Mucosa of gallbladder (tissue), 1 donor: ENCODE measurements at regions not wholly inside any gene's neighbourhood (a gene's known extent, or its start where the extent isn't known, plus 50 kb on each side); places are given as distances from the start of the nearest gene placed in this dataset.
"Not testable (repeated sequence)": the region's sequence is repeated elsewhere in the genome, so short reads cannot be mapped to it uniquely, and the experiment has no call there.

Experiments used
- DNase-seq: peaks from one replicate; pipeline ENCODE4 v3.0.0-alpha.2; 2020; ENCODE audit warnings: low spot score
- donor health status: DM: no; HTN: no; CAD: no.

GRCh38 chr2:52387937-52388590, 1356.1 kb upstream of the NRXN1 start:
- DNase-seq, result no peak

GRCh38 chr2:52386433-52387030, 1354.6 kb upstream of the NRXN1 start:
- DNase-seq, result no peak

GRCh38 chr2:52383541-52383940, 1351.6 kb upstream of the NRXN1 start:
- no peak for DNase-seq

DNA sequence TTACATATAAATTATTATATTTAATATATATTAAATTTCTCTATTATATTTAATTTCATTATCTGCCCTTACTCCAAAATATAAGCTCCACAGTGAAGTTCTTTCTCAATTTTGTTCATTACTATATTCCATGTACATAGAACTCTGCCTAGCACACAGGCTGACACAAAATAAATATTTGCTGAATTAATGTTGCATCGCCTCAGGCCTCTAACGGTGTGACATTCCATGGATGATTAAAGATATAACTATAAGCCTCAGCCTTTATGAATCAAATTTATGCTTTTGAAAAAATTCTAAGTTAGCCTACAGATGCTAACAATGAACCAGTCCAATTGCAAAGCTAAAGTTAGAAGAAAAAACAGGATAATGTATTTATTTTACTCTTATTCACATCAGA, 1337.2 kb upstream of the NRXN1 start:
- DNase-seq, result no peak

DNA sequence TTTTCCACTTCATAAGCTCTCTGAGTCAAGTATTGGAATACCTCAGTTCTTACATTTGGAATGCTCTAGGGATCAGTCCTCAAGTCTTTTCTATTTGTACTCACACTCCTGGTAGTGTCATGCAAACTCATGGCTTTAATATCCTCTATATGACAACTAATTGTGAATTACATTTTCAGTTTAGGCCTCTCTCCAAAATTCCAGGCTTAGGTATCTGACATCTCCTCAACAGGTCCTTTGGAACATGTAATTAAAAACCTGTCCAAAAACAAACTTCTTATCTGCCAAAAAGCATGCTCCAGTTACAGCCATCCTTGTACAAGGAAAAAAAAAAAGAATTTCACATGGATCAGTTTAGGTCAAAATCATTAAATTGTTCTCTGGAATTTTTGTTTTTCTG, 1336.2 kb upstream of the NRXN1 start:
- no peak for DNase-seq

DNA sequence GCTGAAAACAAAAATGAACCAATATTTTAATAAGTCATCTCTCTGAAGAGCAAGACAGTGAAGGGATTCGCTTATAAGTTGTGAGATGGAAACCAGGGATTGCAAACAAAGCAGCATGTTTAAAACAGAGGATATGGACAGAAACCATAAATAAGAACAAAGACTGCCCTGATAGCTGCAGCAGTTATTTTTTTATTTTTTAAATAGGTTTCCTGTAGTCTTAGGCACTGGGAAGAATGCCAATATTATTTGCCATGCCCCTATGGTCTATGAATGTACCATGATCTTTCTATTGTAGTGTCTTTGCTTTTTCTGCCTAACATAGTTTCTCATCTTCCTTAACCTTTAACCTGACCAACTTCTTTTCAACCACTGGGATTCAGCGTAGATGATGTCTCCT, 1334.0 kb upstream of the NRXN1 start:
- DNase-seq, result no peak

- DNase-seq, result no peak
These were observed 1324.6 kb upstream of the NRXN1 start for GRCh38 chr2:52356556-52356955.

- DNase-seq, result no peak
These were observed 1315.4 kb upstream of the NRXN1 start for GRCh38 chr2:52347292-52347691.

GRCh38 chr2:52345676-52346075, 1313.7 kb upstream of the NRXN1 start:
- no peak for DNase-seq

- no peak for DNase-seq
These were observed 1313.2 kb upstream of the NRXN1 start for GRCh38 chr2:52345082-52345481.

GRCh38 chr2:52343706-52344266, 1311.9 kb upstream of the NRXN1 start:
- no peak for DNase-seq

GRCh38 chr2:52343010-52343409, 1311.1 kb upstream of the NRXN1 start:
- DNase-seq, result no peak

DNA sequence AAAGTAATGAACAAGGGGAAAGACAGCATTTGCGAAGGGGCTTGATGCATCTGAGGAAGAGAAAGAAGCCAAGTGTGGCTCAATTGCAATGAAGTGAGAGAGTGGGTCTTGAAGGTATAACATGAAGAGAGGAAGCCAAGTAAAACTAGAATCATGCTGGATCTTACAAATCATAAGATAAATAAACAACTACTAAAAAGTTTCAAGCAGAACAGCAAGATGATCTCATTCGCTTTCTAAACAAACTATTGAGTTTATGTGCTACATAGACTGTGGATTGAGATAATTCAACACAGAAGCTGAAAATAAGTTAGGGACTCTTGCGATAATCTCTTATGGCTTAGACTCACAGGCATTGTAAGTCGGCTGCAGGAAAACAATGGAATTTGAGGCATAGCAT, 1310.5 kb upstream of the NRXN1 start:
- no peak for DNase-seq

- no peak for DNase-seq
These were observed 1309.8 kb upstream of the NRXN1 start for GRCh38 chr2:52341732-52342131.

DNA sequence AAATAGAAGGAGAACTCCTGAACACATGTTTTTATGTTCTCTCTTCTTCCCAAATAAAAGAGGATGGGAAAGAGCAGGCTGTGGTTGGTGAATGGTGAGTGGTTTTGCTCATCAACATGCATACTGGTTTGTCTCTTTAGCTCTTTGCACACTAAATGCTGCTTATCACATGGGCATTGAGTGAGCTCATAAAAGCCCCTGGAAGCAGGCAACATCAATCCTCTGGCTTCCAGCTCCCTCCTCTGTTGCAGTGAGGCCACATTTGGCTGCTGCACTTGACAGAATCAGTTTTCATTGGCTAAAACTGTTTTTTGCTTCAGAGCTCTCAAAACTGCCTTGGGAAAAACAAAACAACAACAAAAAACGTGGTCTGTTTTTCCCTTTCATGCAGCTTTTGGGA, 1308.2 kb upstream of the NRXN1 start:
- no peak for DNase-seq

DNA sequence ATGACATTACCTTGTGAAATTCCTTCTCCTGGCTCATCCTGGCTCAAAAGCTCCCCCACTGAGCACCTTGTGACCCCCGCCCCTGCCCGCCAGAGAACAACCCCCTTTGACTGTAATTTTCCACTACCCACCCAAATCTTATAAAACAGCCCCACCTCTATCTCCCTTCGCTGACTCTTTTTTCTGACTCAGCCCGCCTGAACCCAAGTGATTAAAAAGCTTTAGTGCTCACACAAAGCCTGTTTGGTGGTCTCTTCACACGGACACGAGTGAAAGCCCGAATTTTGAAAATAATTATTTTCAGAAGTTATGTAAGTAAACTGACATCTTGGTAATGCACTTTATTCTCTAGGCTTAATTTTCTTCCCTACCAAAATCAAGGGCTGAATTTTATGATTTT, 1305.9 kb upstream of the NRXN1 start:
- DNase-seq, result not testable (repeated sequence)

DNA sequence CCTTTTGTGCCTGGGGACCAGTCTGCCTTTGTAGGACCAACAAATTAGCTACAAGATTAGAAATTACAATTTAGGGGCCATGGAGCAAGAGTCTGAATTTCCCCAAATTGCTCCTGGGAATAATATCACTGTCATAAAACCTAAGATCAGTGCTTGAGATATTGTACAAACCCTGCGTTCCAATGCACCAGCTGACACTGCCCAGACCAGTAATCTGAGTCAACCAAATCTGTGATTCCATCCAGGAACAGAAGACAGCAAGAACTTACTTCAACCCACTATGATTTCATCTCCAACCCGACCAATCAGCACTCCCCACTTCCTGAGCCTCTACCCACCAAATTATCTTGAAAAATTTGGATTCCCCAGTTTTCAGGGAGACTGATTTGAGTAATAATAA, 1305.0 kb upstream of the NRXN1 start:
- DNase-seq, result no peak

- DNase-seq, result no peak
These were observed 1303.8 kb upstream of the NRXN1 start for GRCh38 chr2:52335727-52336126.

DNA sequence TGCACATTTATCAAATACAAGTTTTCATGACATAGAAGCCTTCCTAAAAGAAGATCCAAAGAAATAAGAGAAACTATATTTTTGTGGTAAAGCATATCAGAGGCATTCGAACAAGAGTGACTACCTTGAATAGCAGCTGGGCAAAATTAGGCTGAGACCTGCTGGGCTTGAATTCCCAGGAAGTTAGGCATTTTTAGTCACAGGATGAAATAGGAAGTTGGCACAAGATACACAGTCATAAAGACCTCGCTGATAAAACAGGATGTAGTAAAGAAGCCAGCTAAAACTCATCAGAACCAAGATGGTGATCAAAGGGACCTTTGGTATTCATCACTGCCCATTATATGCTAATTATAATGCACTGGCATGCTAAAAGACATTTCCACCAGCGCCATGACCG, 1302.3 kb upstream of the NRXN1 start:
- no peak for DNase-seq

- no peak for DNase-seq
These were observed 1295.7 kb upstream of the NRXN1 start for GRCh38 chr2:52327641-52328040.

DNA sequence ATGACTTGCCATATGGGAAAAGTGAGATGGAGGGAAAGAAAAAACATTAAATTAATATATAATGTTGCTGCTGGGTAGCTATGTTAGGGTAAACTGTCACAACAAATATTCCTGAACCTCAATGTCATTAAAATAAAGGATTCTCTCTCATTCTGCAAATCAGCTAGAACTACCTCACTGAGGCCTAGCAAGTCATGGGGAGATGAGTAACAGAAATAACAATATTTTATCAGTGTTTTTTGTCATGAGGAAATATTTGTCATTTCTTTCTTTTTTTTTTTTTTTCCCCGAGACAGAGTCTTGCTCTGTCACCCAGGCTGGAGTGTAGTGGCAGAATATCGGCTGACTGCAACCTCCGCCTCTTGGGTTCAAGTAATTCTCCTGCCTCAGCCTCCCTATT, 1282.3 kb upstream of the NRXN1 start:
- DNase-seq, result no peak

- DNase-seq, result no peak
These were observed 1280.6 kb upstream of the NRXN1 start for GRCh38 chr2:52312486-52312885.

GRCh38 chr2:52311862-52312261, 1279.9 kb upstream of the NRXN1 start:
- no peak for DNase-seq

- DNase-seq, result no peak
These were observed 1276.2 kb upstream of the NRXN1 start for GRCh38 chr2:52308156-52308555.
